ENCODE measurements at regions not wholly inside any gene's neighbourhood (a gene's known extent, or its start where the extent isn't known, plus 50 kb on each side); places are given as distances from the start of the nearest gene placed in this dataset.

- TF ChIP-seq CTCF (conservative IDR thresholded peaks at IDR 0.05 in 1 of 2, IDR thresholded peaks at IDR 0.05 in 1 of 2; ENCODE audit: low read depth in 1 of 2, low read length in 2 of 2) (no peak), EZH2 (IDR thresholded peaks at IDR 0.05; ENCODE audit: low read length, missing control alignments) (no peak)
These were observed 140.7 kb downstream of the QRSL1 start for GRCh38 chr6:106770081-106770480.
